H1 (cell line): ENCODE measurements at regions not wholly inside any gene's neighbourhood (a gene's known extent, or its start where the extent isn't known, plus 50 kb on each side); places are given as distances from the start of the nearest gene placed in this dataset.

Source experiments
- CTCF ChIA-PET: fragments of 300-600 bp; sonication (Branson Sonifier 250); formaldehyde crosslinking; loops from one replicate; lab custom pipeline; 2021; ENCODE audit not compliant: partially characterized antibody; lab: Charles Lee
- POLR2A ChIA-PET: fragments of 300-600 bp; sonication (Branson Sonifier 250); formaldehyde crosslinking; loops from one replicate; lab custom pipeline; 2021; ENCODE audit warnings: inconsistent platforms; ENCODE audit not compliant: partially characterized antibody; lab: Charles Lee
- DNase-seq, 2 experiments: peaks; one replicate each; pipeline versions ENCODE4 v3.0.0 to v3.0.0-alpha.2; 2010 to 2022; ENCODE audit warnings: low spot score in 2 of 2, low read depth in 1 of 2, mixed read lengths in 1 of 2
- FAIRE-seq: peaks from 2 replicates; lab custom pipeline; 2011; peaks lifted over from hg19 to GRCh38; lab: Jason Lieb, UNC
- H2AFZ ChIP-seq: 2 replicates; pipeline ENCODE4 v1.8.1; 2012; ENCODE audit warnings: low read length, inconsistent platforms
- H2AK5ac ChIP-seq: 2 replicates; pipeline ENCODE4 v1.6.1; 2013; ENCODE audit warnings: low read depth, low read length
- H2BK120ac ChIP-seq: replicated peaks from 2 replicates; pipeline ENCODE3; 2013; ENCODE audit warnings: low read depth, low read length, inconsistent platforms
- H2BK12ac ChIP-seq: 2 replicates; pipeline ENCODE4 v1.6.1; 2013; ENCODE audit warnings: low read depth, low read length
- H2BK15ac ChIP-seq: 2 replicates; pipeline ENCODE4 v1.6.1; 2013; ENCODE audit warnings: low read length
- H2BK20ac ChIP-seq: 2 replicates; pipeline ENCODE4 v1.6.1; 2013; ENCODE audit warnings: low read length
- H2BK5ac ChIP-seq: 2 replicates; pipeline ENCODE4 v1.6.1; 2013; ENCODE audit warnings: low read depth, low read length
- H3K14ac ChIP-seq: 2 replicates; pipeline ENCODE4 v1.6.1; 2013; ENCODE audit warnings: inconsistent platforms; ENCODE audit not compliant: insufficient read length
- H3K18ac ChIP-seq: 2 replicates; pipeline ENCODE4 v1.6.1; 2013; ENCODE audit warnings: low read length; ENCODE audit errors: extremely low read depth
- H3K23ac ChIP-seq: 2 replicates; pipeline ENCODE4 v1.6.1; 2013; ENCODE audit warnings: inconsistent platforms; ENCODE audit not compliant: insufficient read length
- H3K23me2 ChIP-seq: 2 replicates; pipeline ENCODE4 v1.6.1; 2013; ENCODE audit warnings: low read depth, low read length
- H3K27ac ChIP-seq: 2 replicates; pipeline ENCODE4 v1.6.1; 2011; ENCODE audit warnings: low read depth, low read length, inconsistent platforms
- H3K27me3 ChIP-seq, 4 experiments: replicated peaks in 1 of 4; 1 replicate in 1 of 4; 2 replicates in 3 of 4; pipeline versions ENCODE4 v1.6.1 to v1.8.1; 2011 to 2013; ENCODE audit warnings: low read length in 3 of 4, mild to moderate bottlenecking in 3 of 4, inconsistent platforms in 2 of 4, mixed read lengths in 2 of 4, moderate library complexity in 1 of 4; ENCODE audit not compliant: control insufficient read depth in 3 of 4, insufficient read depth in 3 of 4; ENCODE audit errors: extremely low read depth in 1 of 4
- H3K36me3 ChIP-seq, 4 experiments: 2 replicates each; pipeline versions ENCODE4 v1.6.1 to v1.8.1; 2011 to 2013; ENCODE audit warnings: mild to moderate bottlenecking in 4 of 4, low read length in 3 of 4, moderate library complexity in 2 of 4, control low read depth in 1 of 4, inconsistent platforms in 1 of 4; ENCODE audit not compliant: insufficient read depth in 4 of 4, control insufficient read depth in 2 of 4
- H3K4ac ChIP-seq: replicated peaks from 2 replicates; pipeline ENCODE3; 2013; ENCODE audit warnings: low read length, low read depth, mixed read lengths, inconsistent platforms; ENCODE audit not compliant: insufficient read length
- H3K4me1 ChIP-seq, 4 experiments: replicated peaks in 1 of 4; 1 replicate in 1 of 4; 2 replicates in 3 of 4; pipeline versions ENCODE4 v1.6.1 to v1.8.1; 2011 to 2013; ENCODE audit warnings: low read length in 3 of 4, inconsistent platforms in 2 of 4, mixed read lengths in 1 of 4; ENCODE audit not compliant: insufficient read depth in 4 of 4, control insufficient read depth in 3 of 4
- H3K4me2 ChIP-seq, 2 experiments: 2 replicates each; pipeline versions ENCODE4 v1.6.1 to v1.8.1; 2011 to 2013; ENCODE audit warnings: low read depth in 2 of 2, low read length in 2 of 2, control low read depth in 1 of 2, inconsistent platforms in 1 of 2, mild to moderate bottlenecking in 1 of 2; ENCODE audit not compliant: insufficient read depth in 1 of 2
- H3K4me3 ChIP-seq, 4 experiments: fragments of 200-600, 300-600 bp in 1 of 4; sonication (generic), shearing (Covaris generic), sonication (Bioruptor Twin) in 1 of 4; 2 replicates each; pipeline versions ENCODE4 v1.5.1 to v1.8.1; 2011 to 2016; ENCODE audit warnings: low read length in 4 of 4, low read depth in 3 of 4, control low read depth in 2 of 4, inconsistent platforms in 2 of 4, mild to moderate bottlenecking in 2 of 4, mixed read lengths in 1 of 4, moderate library complexity in 1 of 4; ENCODE audit not compliant: insufficient read depth in 2 of 4; ENCODE audit errors: extremely low read depth in 1 of 4
- H3K56ac ChIP-seq: replicated peaks from 2 replicates; pipeline ENCODE3; 2013; ENCODE audit warnings: low read depth, mild to moderate bottlenecking, mixed read lengths, low read length, inconsistent platforms; ENCODE audit not compliant: insufficient read length
- H3K79me1 ChIP-seq: 2 replicates; pipeline ENCODE4 v1.6.1; 2013; ENCODE audit warnings: low read depth, low read length, control low read depth
- H3K79me2 ChIP-seq, 2 experiments: 2 replicates each; pipeline versions ENCODE4 v1.6.1 to v1.8.1; 2012 to 2013; ENCODE audit warnings: low read length in 2 of 2, mild to moderate bottlenecking in 2 of 2, inconsistent platforms in 1 of 2; ENCODE audit not compliant: insufficient read depth in 2 of 2, control insufficient read depth in 1 of 2
- H3K9ac ChIP-seq, 4 experiments: replicated peaks in 1 of 4; 1 replicate in 1 of 4; 2 replicates in 3 of 4; pipeline versions ENCODE4 v1.6.1 to v1.8.1; 2011 to 2013; ENCODE audit warnings: low read depth in 3 of 4, low read length in 3 of 4, control low read depth in 2 of 4, mild to moderate bottlenecking in 2 of 4, moderate library complexity in 2 of 4, inconsistent platforms in 1 of 4; ENCODE audit errors: extremely low read depth in 1 of 4
- H3K9me3 ChIP-seq, 2 experiments: 2 replicates each; pipeline versions ENCODE4 v1.6.1 to v1.8.1; 2012 to 2013; ENCODE audit warnings: mild to moderate bottlenecking in 2 of 2, moderate library complexity in 2 of 2, control low read depth in 1 of 2, inconsistent platforms in 1 of 2, low read depth in 1 of 2, low read length in 1 of 2, mixed read lengths in 1 of 2; ENCODE audit not compliant: insufficient read depth in 2 of 2
- H4K20me1 ChIP-seq, 2 experiments: replicated peaks in 1 of 2; 2 replicates each; pipeline versions ENCODE3 to v1.8.1; 2011 to 2013; ENCODE audit warnings: inconsistent platforms in 2 of 2, low read length in 2 of 2, mild to moderate bottlenecking in 1 of 2; ENCODE audit not compliant: insufficient read depth in 2 of 2, control insufficient read depth in 1 of 2
- H4K5ac ChIP-seq: 2 replicates; pipeline ENCODE4 v1.6.1; 2013; ENCODE audit warnings: low read length, low read depth, mixed read lengths, inconsistent platforms; ENCODE audit not compliant: insufficient read length
- H4K8ac ChIP-seq: 2 replicates; pipeline ENCODE4 v1.8.0; 2013; ENCODE audit warnings: mild to moderate bottlenecking, moderate library complexity, low read length, inconsistent platforms; ENCODE audit not compliant: insufficient read depth; ENCODE audit errors: extremely low read depth
- H4K91ac ChIP-seq: replicated peaks from 2 replicates; pipeline ENCODE3; 2013; ENCODE audit warnings: low read length, mixed read lengths, inconsistent platforms; ENCODE audit not compliant: insufficient read length
- CBX5 ChIP-seq: fragments of 300-800, 300-1000 bp; sonication (generic); IDR thresholded peaks from 2 replicates; pipeline ENCODE4 v1.7.1; 2016; ENCODE audit warnings: antibody characterized with exemption, low read length, low read depth
- CHD2 ChIP-seq: IDR thresholded peaks from 2 replicates; pipeline ENCODE4 v1.6.1; 2012; ENCODE audit warnings: low read length, improper control_type of control experiment
- CREB1 ChIP-seq: IDR thresholded peaks from 2 replicates; pipeline ENCODE4 v1.6.1; 2012; ENCODE audit warnings: inconsistent platforms
- GTF2F1 ChIP-seq: IDR thresholded peaks from 2 replicates; pipeline ENCODE4 v1.6.1; 2012; ENCODE audit warnings: low read depth, low read length, improper control_type of control experiment, borderline replicate concordance
- JUN ChIP-seq: IDR thresholded peaks from 2 replicates; pipeline ENCODE4 v1.6.1; 2011; ENCODE audit warnings: low read depth, mild to moderate bottlenecking, improper control_type of control experiment, low read length
- KDM4A ChIP-seq: IDR thresholded peaks from one replicate; pipeline ENCODE4 v1.7.1; 2012; ENCODE audit warnings: low read depth, mild to moderate bottlenecking, moderate library complexity, low read length, inconsistent platforms; ENCODE audit not compliant: severe bottlenecking
- KDM5A ChIP-seq: fragments of 200-600 bp; IDR thresholded peaks from 2 replicates; pipeline ENCODE4 v1.7.1; 2012; ENCODE audit warnings: mild to moderate bottlenecking, low read length, inconsistent platforms, mixed read lengths
- NRF1 ChIP-seq: IDR thresholded peaks from 2 replicates; pipeline ENCODE4 v1.6.1; 2011; ENCODE audit warnings: mild to moderate bottlenecking, low read depth, low read length, improper control_type of control experiment
- POLR2AphosphoS5 ChIP-seq: IDR thresholded peaks from 2 replicates; pipeline ENCODE4 v1.6.1; 2011; ENCODE audit warnings: low read depth, low read length
- POU5F1 ChIP-seq: IDR thresholded peaks from 2 replicates; pipeline ENCODE4 v1.6.1; 2011; ENCODE audit warnings: low read depth, mild to moderate bottlenecking, low read length, moderate library complexity
- RNF2 ChIP-seq: fragments of 200-900, 300-1000 bp; sonication (generic); IDR thresholded peaks from 2 replicates; pipeline ENCODE4 v1.7.1; 2016; ENCODE audit warnings: borderline replicate concordance, low read depth, mild to moderate bottlenecking, antibody characterized with exemption, low read length; ENCODE audit not compliant: poor library complexity, severe bottlenecking; ENCODE audit errors: missing control alignments
- SIN3A ChIP-seq, 2 experiments: IDR thresholded peaks in 1 of 2; conservative IDR thresholded peaks in 1 of 2; 2 replicates each; pipeline ENCODE4 v1.6.1; 2011 to 2012; ENCODE audit warnings: low read length in 2 of 2, improper control_type of control experiment in 1 of 2, low read depth in 1 of 2, mild to moderate bottlenecking in 1 of 2
- SIRT6 ChIP-seq: IDR thresholded peaks from one replicate; pipeline ENCODE4 v1.7.1; 2012; ENCODE audit warnings: low read length, inconsistent platforms
- WGBS, 2 experiments: shearing (Covaris generic) in 1 of 2; methylation state at CpG; one replicate each; pipeline versions ENCODE4 v1.1.6 to v1.1.7; 2013 to 2015; ENCODE audit warnings: low lambda C conversion rate in 2 of 2, mixed read lengths in 2 of 2, inconsistent platforms in 1 of 2, low coverage in 1 of 2, missing lambda C conversion rate in 1 of 2; ENCODE audit not compliant: insufficient replicate concordance in 2 of 2, insufficient coverage in 1 of 2, insufficient read length in 1 of 2; ENCODE audit errors: extremely low coverage in 1 of 2, missing lambda C conversion rate in 1 of 2; 5-methylcytosine and 5-hydroxymethylcytosine counted together

GRCh38 chr6:11436508-11437096, 100.9 kb upstream of the TMEM170B start:
- Histone ChIP-seq H4K5ac (no peak overlapping the region), H3K4me2 (no peak overlapping the region), H3K27me3 (no peaks in the 10 kb centered on the region), H3K23ac (no peak overlapping the region), H3K4me1 (no peaks in the 10 kb centered on the region), H2BK12ac (no peak overlapping the region), H4K91ac (no peak overlapping the region), H3K18ac (no peak overlapping the region), H3K4ac (no peak overlapping the region), H2BK5ac (no peak overlapping the region), H2BK120ac (no peak overlapping the region), H4K20me1 (no peaks in the 10 kb centered on the region), H3K9me3 (no peaks in the 10 kb centered on the region), H3K27ac (no peak overlapping the region), H2BK15ac (no peak overlapping the region), H3K36me3 (no peaks in the 10 kb centered on the region), H3K79me1 (no peaks in the 10 kb centered on the region), H2AK5ac (no peak overlapping the region), H4K8ac (no peak overlapping the region), H3K4me3 (no peak overlapping the region), H3K23me2 (no peaks in the 10 kb centered on the region), H3K14ac (no peak overlapping the region), H3K79me2 (no peaks in the 10 kb centered on the region), H2AFZ (no peak overlapping the region), H3K9ac (no peak overlapping the region), H3K56ac (no peak overlapping the region), H2BK20ac (no peak overlapping the region)
- DNase-seq = no peak
- FAIRE-seq = no peak
- ChIA-PET CTCF (interaction anchor here (1.0 to 1.4 kb wide), 2 partner anchors 37 to 59 kb away, joined by 3 to 5 read pairs; no protein-coding TSS in a partner anchor), POLR2A (no interaction called here)
- TF ChIP-seq RNF2 (no peak), POU5F1 (no peak), JUN (no peak), CBX5 (no peak), POLR2AphosphoS5 (no peak), SIN3A (conservative IDR thresholded peaks at IDR 0.05 in 1 of 2, IDR thresholded peaks at IDR 0.05 in 1 of 2; ENCODE audit: low read depth in 1 of 2, low read length in 2 of 2) (no peak), GTF2F1 (no peak), CHD2 (no peak), NRF1 (no peak), SIRT6 (no peak), KDM5A (no peak), KDM4A (no peak), CREB1 (no peak)
- WGBS, 2 experiments = 85% methylated on average over 6 of the region's 6 CpGs; no CpG with 5 or more reads in 1 of the 2 experiments
